Prostate gland (tissue), 2 donors: ENCODE measurements at regions not wholly inside any gene's neighbourhood (a gene's known extent, or its start where the extent isn't known, plus 50 kb on each side); places are given as distances from the start of the nearest gene placed in this dataset.
"Not testable (repeated sequence)": the region's sequence is repeated elsewhere in the genome, so short reads cannot be mapped to it uniquely, and the experiment has no call there.

Experiments used
- DNase-seq: peaks from one replicate; pipeline ENCODE4 v3.0.0-alpha.2; 2019; ENCODE audit warnings: low spot score
- H3K27ac ChIP-seq, 2 donors: fragments of 200-600 bp; sonication (generic); 2 replicates each; pipeline ENCODE4 v1.5.1; 2017 to 2019
- H3K27me3 ChIP-seq: fragments of 200-600 bp; sonication (generic); replicated peaks from 2 replicates; pipeline ENCODE4 v1.5.1; 2019; ENCODE audit not compliant: insufficient read depth
- H3K36me3 ChIP-seq, 2 donors: fragments of 200-600 bp; sonication (generic); 1 replicate in 1 of 2; 2 replicates in 1 of 2; pipeline versions ENCODE4 v1.5.1 to v1.8.1; 2017 to 2019
- H3K4me1 ChIP-seq: fragments of 200-600 bp; sonication (generic); replicated peaks from 2 replicates; pipeline ENCODE4 v1.5.1; 2019
- H3K4me3 ChIP-seq, 2 donors: fragments of 200-600 bp; sonication (generic); 2 replicates each; pipeline ENCODE4 v1.5.1; 2017 to 2019
- H3K9me3 ChIP-seq: fragments of 200-600 bp; sonication (generic); 2 replicates; pipeline ENCODE4 v1.5.1; 2017
- POLR2A ChIP-seq: fragments of 450-650 bp; IDR thresholded peaks from one replicate; pipeline ENCODE4 v1.6.1; 2016; ENCODE audit warnings: antibody characterized with exemption, mild to moderate bottlenecking
- POLR2AphosphoS5 ChIP-seq: sonication (generic); formaldehyde crosslinking; IDR thresholded peaks from one replicate; pipeline ENCODE4 v1.6.1; 2017; ENCODE audit warnings: antibody characterized with exemption
- WGBS: methylation state at CpG from one replicate; pipeline ENCODE4 v1.1.5; 2018; 5-methylcytosine and 5-hydroxymethylcytosine counted together
- intact Hi-C: fragments of 100-400 bp; cut with DNase I; formaldehyde crosslinking; loops from one replicate; pipeline ENCODE4 v1.14.2; 2022
- TF ChIP-seq, protein P1 (sequence below), 4 experiments: fragments of 200-600 bp in 2 of 4; fragments of 450-650 bp in 2 of 4; sonication (generic) in 2 of 4; IDR thresholded peaks; 1 replicate in 3 of 4; 2 replicates in 1 of 4; pipeline ENCODE4 v1.5.1; 2016 to 2019; ENCODE audit warnings: antibody characterized with exemption in 4 of 4, mild to moderate bottlenecking in 2 of 4, moderate library complexity in 2 of 4

DNA sequence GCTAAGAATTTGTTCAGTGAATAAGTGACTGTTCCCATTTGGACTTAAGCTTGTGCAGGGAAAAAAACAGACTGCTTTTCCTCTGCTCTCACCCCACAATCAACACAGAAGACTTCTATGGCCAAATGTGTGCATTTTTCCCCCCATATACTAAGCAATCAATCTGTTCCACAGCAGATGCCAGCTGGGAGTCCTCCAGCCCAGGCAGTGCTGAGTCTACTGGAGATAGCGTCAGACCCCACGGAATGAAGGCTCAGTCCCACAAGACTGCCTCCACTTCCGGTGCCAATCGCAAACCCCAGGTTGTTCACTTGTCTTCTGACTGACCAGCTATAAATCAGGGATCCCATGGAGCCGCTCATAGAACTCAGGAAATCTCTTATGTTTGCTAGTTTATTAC, 69.5 kb upstream of the ANKRD10 start:
- H3K9me3 ChIP-seq: no peaks in the 10 kb centered on the region
- H3K36me3 ChIP-seq: no peaks in the 10 kb centered on the region
- WGBS: 51% methylated on average over 5 of the region's 5 CpGs
- H3K4me1 ChIP-seq: no peaks in the 10 kb centered on the region
- intact Hi-C loops: no loop called here
- DNase-seq: no peak
- no peaks in the 10 kb centered on the region for H3K27me3 ChIP-seq
- TF ChIP-seq, protein P1, sequence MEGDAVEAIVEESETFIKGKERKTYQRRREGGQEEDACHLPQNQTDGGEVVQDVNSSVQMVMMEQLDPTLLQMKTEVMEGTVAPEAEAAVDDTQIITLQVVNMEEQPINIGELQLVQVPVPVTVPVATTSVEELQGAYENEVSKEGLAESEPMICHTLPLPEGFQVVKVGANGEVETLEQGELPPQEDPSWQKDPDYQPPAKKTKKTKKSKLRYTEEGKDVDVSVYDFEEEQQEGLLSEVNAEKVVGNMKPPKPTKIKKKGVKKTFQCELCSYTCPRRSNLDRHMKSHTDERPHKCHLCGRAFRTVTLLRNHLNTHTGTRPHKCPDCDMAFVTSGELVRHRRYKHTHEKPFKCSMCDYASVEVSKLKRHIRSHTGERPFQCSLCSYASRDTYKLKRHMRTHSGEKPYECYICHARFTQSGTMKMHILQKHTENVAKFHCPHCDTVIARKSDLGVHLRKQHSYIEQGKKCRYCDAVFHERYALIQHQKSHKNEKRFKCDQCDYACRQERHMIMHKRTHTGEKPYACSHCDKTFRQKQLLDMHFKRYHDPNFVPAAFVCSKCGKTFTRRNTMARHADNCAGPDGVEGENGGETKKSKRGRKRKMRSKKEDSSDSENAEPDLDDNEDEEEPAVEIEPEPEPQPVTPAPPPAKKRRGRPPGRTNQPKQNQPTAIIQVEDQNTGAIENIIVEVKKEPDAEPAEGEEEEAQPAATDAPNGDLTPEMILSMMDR (IDR thresholded peaks at IDR 0.05): no peak
- TF ChIP-seq POLR2A: no peak
- TF ChIP-seq POLR2AphosphoS5: no peak
- H3K4me3 ChIP-seq: no peak overlapping the region
- no peak overlapping the region for H3K27ac ChIP-seq

DNA sequence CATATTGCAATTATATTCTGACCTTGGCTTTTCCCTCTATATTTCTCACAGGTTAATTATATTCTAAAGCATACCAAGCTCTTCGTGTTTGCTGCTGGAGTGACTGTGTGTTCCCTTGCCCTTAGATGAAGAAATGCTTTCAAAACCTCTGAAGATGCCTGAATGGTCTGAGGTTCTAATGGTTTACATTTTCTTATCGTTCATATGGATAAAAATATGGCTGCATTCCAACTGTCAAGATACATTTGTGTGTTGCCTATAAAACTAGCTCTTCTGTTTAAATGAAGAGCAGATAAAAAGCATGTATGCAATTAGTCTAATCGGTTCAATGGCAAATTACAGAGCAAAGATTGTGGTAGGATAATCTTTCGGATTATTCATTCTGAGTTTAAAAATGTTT, 68.4 kb upstream of the ANKRD10 start:
- no peak for DNase-seq
- WGBS: 48% methylated on average over 4 of the region's 4 CpGs
- H3K4me3 ChIP-seq: no peak overlapping the region
- H3K9me3 ChIP-seq: no peaks in the 10 kb centered on the region
- H3K27me3 ChIP-seq: no peaks in the 10 kb centered on the region
- H3K36me3 ChIP-seq: no peaks in the 10 kb centered on the region
- no peaks in the 10 kb centered on the region for H3K4me1 ChIP-seq
- no peak for TF ChIP-seq POLR2AphosphoS5
- TF ChIP-seq, protein P1 (IDR thresholded peaks at IDR 0.05): no peak
- no peak for TF ChIP-seq POLR2A
- no peak overlapping the region for H3K27ac ChIP-seq
- intact Hi-C loops: no loop called here

DNA sequence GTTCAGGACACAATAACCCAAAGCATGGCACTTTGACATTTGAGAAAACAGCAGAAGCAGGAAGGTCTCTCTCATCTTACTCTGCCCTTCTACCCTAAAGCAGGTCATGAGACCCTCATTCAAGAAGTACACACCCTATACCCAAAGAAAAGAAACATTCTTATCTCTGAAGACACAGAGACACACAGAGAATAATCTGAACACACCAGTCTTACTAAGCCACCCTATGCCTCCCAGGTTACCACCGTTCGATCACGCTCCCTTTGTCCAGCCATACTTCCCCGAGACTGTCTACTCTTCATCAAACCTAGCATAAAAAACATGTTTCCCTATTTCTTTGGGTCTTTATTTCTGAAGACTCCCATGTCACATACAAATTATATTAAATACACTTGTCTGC, 66.5 kb upstream of the ANKRD10 start:
- H3K9me3 ChIP-seq: no peaks in the 10 kb centered on the region
- intact Hi-C loops: no loop called here
- no peak for TF ChIP-seq POLR2A
- TF ChIP-seq POLR2AphosphoS5: no peak
- TF ChIP-seq, protein P1 (IDR thresholded peaks at IDR 0.05): no peak
- no peaks in the 10 kb centered on the region for H3K27me3 ChIP-seq
- 80% methylated on average over 4 of the region's 4 CpGs for WGBS
- no peaks in the 10 kb centered on the region for H3K4me1 ChIP-seq
- no peak overlapping the region for H3K4me3 ChIP-seq
- no peak for DNase-seq
- no peak overlapping the region for H3K27ac ChIP-seq
- no peaks in the 10 kb centered on the region for H3K36me3 ChIP-seq

DNA sequence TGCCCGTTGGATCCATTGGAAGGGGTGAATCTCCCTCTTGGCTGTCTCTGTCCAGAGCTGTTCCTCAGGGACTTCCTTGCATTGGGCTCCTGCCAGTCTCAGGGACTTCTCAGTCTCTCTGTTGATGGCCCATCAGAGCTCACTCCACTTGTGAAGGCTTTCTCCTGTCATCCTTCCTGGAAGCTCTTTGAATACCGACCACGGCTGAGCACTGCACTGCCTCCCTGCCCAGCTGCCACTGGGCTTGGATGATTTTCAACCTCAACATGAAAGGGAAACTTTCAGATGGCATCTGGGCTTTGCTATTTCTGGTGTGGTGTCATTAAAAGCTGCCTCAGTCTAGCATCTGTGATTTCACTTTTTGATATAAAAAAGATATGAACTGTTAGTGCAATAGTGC, 66.1 kb upstream of the ANKRD10 start:
- TF ChIP-seq POLR2A (no peak), POLR2AphosphoS5 (no peak)
- TF ChIP-seq, protein P1 (IDR thresholded peaks at IDR 0.05): no peak
- no peak for DNase-seq
- intact Hi-C loops: no loop called here
- H3K9me3 ChIP-seq: no peaks in the 10 kb centered on the region
- H3K27me3 ChIP-seq: no peaks in the 10 kb centered on the region
- H3K36me3 ChIP-seq: no peaks in the 10 kb centered on the region
- 47% methylated on average over 3 of the region's 3 CpGs for WGBS
- no peaks in the 10 kb centered on the region for H3K4me1 ChIP-seq
- H3K27ac ChIP-seq: no peak overlapping the region
- H3K4me3 ChIP-seq: no peak overlapping the region

DNA sequence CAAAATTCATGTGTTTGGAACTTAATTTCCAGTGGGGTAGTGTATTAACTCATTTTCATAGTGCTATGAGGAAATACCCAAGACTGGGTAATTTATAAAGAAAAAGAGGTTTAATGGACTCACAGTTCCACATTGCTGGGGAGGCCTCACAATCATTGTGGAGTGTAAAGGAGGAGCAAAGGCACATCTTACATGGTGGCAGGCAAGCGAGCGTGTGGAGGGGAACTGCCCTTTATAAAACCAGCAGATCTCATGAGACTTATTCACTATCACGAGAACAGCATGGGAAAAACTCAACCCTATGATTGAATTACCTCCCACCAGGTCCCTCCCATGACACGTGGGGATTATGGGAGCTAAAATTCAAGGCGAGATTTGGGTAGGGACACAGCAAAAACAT, 64.3 kb upstream of the ANKRD10 start:
- H3K4me1 ChIP-seq, H3K36me3 ChIP-seq, H3K27me3 ChIP-seq, intact Hi-C loops, DNase-seq, H3K9me3 ChIP-seq, H3K4me3 ChIP-seq, H3K27ac ChIP-seq: not testable (repeated sequence)
- 96% methylated on average over 5 of the region's 5 CpGs for WGBS

DNA sequence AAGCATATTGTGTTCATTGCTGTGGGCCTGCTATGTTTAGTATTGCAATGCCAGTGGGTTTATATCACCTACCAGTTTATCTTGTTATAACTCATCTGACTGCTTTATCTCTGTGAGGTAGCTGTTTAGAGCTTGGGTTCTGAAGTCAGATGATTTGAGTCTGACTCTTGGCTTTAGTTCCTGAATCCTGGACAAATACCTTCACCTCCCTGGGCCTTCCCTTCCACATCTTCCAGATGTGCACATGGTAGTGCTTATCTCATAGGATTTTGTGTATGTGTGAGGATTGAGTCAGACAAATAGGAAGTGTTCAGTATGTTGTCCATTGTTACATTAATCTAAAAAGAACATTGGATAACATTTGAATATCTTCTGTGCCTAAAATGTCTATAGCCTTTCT, 63.5 kb upstream of the ANKRD10 start:
- TF ChIP-seq POLR2AphosphoS5: no peak
- TF ChIP-seq, protein P1 (IDR thresholded peaks at IDR 0.05): no peak
- TF ChIP-seq POLR2A: no peak
- DNase-seq: no peak
- Histone ChIP-seq H3K36me3 (no peaks in the 10 kb centered on the region), H3K4me3 (no peak overlapping the region), H3K27ac (no peak overlapping the region), H3K27me3 (no peaks in the 10 kb centered on the region), H3K4me1 (no peaks in the 10 kb centered on the region), H3K9me3 (no peaks in the 10 kb centered on the region)
- intact Hi-C loops: no loop called here
